ENCODE measurements at regions not wholly inside any gene's neighbourhood (a gene's known extent, or its start where the extent isn't known, plus 50 kb on each side); places are given as distances from the start of the nearest gene placed in this dataset.

DNA sequence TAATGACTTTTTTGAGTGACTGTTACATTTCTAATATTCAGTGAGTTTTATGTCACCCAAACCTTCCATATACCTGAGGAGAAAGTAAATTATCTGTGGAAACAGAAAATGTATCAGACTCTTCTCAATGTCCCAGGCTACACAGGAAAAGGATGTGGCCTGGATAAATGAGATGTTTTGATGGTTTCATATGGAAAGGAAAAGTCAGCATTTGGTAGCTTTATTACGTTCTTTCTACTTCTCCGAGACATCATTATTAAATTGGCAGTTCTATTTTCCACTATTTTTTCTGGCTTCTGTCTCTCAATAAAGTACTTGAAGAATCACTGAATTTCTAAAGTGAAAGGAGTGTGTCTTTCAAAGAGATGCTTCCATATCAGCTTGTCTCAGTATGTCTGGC, 847.0 kb upstream of the CRIM1 start:
- H3K27me3 ChIP-seq (ENCODE audit: insufficient read depth, low read depth, low read length) = no peaks in the 10 kb centered on the region
- no peaks in the 10 kb centered on the region for H3K9me2 ChIP-seq (ENCODE audit: insufficient read depth, low read length)
- H3K4me3 ChIP-seq (ENCODE audit: low read length) = no peak overlapping the region
- no peaks in the 10 kb centered on the region for H3K36me3 ChIP-seq (ENCODE audit: insufficient read depth, low read length)
- no peaks in the 10 kb centered on the region for H3K9me3 ChIP-seq (ENCODE audit: low read length)
- TF ChIP-seq POLR2AphosphoS5 (IDR thresholded peaks at IDR 0.05) = no peak
- no peak for TF ChIP-seq CTCF (IDR thresholded peaks at IDR 0.05; ENCODE audit: poor library complexity, severe bottlenecking)
- H3K79me2 ChIP-seq (replicated peaks; ENCODE audit: insufficient read depth, low read length) = no peaks in the 10 kb centered on the region
- no peak overlapping the region for H3K27ac ChIP-seq (ENCODE audit: low read length)
- H3K4me2 ChIP-seq (ENCODE audit: low read length) = no peak overlapping the region
- no peaks in the 10 kb centered on the region for H3F3A ChIP-seq (ENCODE audit: insufficient read depth, low read length, poor library complexity, severe bottlenecking)
- no peaks in the 10 kb centered on the region for H4K20me1 ChIP-seq (ENCODE audit: insufficient read depth)
- H2AFZ ChIP-seq (ENCODE audit: low read depth, low read length) = no peak overlapping the region
- H3K9ac ChIP-seq (ENCODE audit: low read length) = no peak overlapping the region

GRCh38 chr2:35504419-35504818, 851.2 kb upstream of the CRIM1 start:
- TF ChIP-seq, protein P1, sequence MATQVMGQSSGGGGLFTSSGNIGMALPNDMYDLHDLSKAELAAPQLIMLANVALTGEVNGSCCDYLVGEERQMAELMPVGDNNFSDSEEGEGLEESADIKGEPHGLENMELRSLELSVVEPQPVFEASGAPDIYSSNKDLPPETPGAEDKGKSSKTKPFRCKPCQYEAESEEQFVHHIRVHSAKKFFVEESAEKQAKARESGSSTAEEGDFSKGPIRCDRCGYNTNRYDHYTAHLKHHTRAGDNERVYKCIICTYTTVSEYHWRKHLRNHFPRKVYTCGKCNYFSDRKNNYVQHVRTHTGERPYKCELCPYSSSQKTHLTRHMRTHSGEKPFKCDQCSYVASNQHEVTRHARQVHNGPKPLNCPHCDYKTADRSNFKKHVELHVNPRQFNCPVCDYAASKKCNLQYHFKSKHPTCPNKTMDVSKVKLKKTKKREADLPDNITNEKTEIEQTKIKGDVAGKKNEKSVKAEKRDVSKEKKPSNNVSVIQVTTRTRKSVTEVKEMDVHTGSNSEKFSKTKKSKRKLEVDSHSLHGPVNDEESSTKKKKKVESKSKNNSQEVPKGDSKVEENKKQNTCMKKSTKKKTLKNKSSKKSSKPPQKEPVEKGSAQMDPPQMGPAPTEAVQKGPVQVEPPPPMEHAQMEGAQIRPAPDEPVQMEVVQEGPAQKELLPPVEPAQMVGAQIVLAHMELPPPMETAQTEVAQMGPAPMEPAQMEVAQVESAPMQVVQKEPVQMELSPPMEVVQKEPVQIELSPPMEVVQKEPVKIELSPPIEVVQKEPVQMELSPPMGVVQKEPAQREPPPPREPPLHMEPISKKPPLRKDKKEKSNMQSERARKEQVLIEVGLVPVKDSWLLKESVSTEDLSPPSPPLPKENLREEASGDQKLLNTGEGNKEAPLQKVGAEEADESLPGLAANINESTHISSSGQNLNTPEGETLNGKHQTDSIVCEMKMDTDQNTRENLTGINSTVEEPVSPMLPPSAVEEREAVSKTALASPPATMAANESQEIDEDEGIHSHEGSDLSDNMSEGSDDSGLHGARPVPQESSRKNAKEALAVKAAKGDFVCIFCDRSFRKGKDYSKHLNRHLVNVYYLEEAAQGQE (IDR thresholded peaks at IDR 0.05; ENCODE audit: borderline replicate concordance) = no peak
- no peak for TF ChIP-seq EZH2 (IDR thresholded peaks at IDR 0.05; ENCODE audit: borderline replicate concordance, insufficient read depth, low read length, poor library complexity, severe bottlenecking)
- H3K36me3 ChIP-seq (ENCODE audit: insufficient read depth, low read length) = no peaks in the 10 kb centered on the region
- no peaks in the 10 kb centered on the region for H3F3A ChIP-seq (ENCODE audit: insufficient read depth, low read length, poor library complexity, severe bottlenecking)
- no peak overlapping the region for H2AFZ ChIP-seq (ENCODE audit: low read depth, low read length)
- no peaks in the 10 kb centered on the region for H3K9me2 ChIP-seq (ENCODE audit: insufficient read depth, low read length)
- no peak overlapping the region for H3K27ac ChIP-seq (ENCODE audit: low read length)
- no peaks in the 10 kb centered on the region for H3K9me3 ChIP-seq (ENCODE audit: low read length)
- no peaks in the 10 kb centered on the region for H4K20me1 ChIP-seq (ENCODE audit: insufficient read depth)
- H3K27me3 ChIP-seq (ENCODE audit: insufficient read depth, low read depth, low read length) = no peaks in the 10 kb centered on the region
- H3K79me2 ChIP-seq (replicated peaks; ENCODE audit: insufficient read depth, low read length) = no peaks in the 10 kb centered on the region
- no peak overlapping the region for H3K4me2 ChIP-seq (ENCODE audit: low read length)
- H3K4me3 ChIP-seq (ENCODE audit: low read length) = no peak overlapping the region
- no peak overlapping the region for H3K9ac ChIP-seq (ENCODE audit: low read length)

GRCh38 chr2:35503738-35504199, 851.8 kb upstream of the CRIM1 start:
- H3K4me2 ChIP-seq (ENCODE audit: low read length) = no peak overlapping the region
- H3K36me3 ChIP-seq (ENCODE audit: insufficient read depth, low read length) = no peaks in the 10 kb centered on the region
- H2AFZ ChIP-seq (ENCODE audit: low read depth, low read length) = no peak overlapping the region
- no peak overlapping the region for H3K9ac ChIP-seq (ENCODE audit: low read length)
- H3K4me3 ChIP-seq (ENCODE audit: low read length) = no peak overlapping the region
- H4K20me1 ChIP-seq (ENCODE audit: insufficient read depth) = no peaks in the 10 kb centered on the region
- H3K9me3 ChIP-seq (ENCODE audit: low read length) = no peaks in the 10 kb centered on the region
- H3K79me2 ChIP-seq (replicated peaks; ENCODE audit: insufficient read depth, low read length) = no peaks in the 10 kb centered on the region
- no peak for TF ChIP-seq CTCF (IDR thresholded peaks at IDR 0.05; ENCODE audit: poor library complexity, severe bottlenecking)
- TF ChIP-seq, protein P1 (IDR thresholded peaks at IDR 0.05; ENCODE audit: borderline replicate concordance) = no peak
- TF ChIP-seq POLR2AphosphoS5 (IDR thresholded peaks at IDR 0.05) = no peak
- no peak for TF ChIP-seq SMC3 (conservative IDR thresholded peaks at IDR 0.05; ENCODE audit: poor library complexity)
- TF ChIP-seq TAF1 (IDR thresholded peaks at IDR 0.05; ENCODE audit: low read depth) = no peak
- no peak for TF ChIP-seq EZH2 (IDR thresholded peaks at IDR 0.05; ENCODE audit: borderline replicate concordance, insufficient read depth, low read length, poor library complexity, severe bottlenecking)
- no peak for TF ChIP-seq MXI1 (conservative IDR thresholded peaks at IDR 0.05; ENCODE audit: poor library complexity, severe bottlenecking)
- no peak for TF ChIP-seq EP300 (conservative IDR thresholded peaks at IDR 0.05; ENCODE audit: poor library complexity, severe bottlenecking)
- no peak for TF ChIP-seq RAD21 (conservative IDR thresholded peaks at IDR 0.05)
- H3F3A ChIP-seq (ENCODE audit: insufficient read depth, low read length, poor library complexity, severe bottlenecking) = no peaks in the 10 kb centered on the region
- no peak overlapping the region for H3K27ac ChIP-seq (ENCODE audit: low read length)
- H3K27me3 ChIP-seq (ENCODE audit: insufficient read depth, low read depth, low read length) = no peaks in the 10 kb centered on the region
- no peaks in the 10 kb centered on the region for H3K9me2 ChIP-seq (ENCODE audit: insufficient read depth, low read length)
